ENCODE measurements at regions not wholly inside any gene's neighbourhood (a gene's known extent, or its start where the extent isn't known, plus 50 kb on each side); places are given as distances from the start of the nearest gene placed in this dataset.

GRCh38 chr10:2951235-2951835, 116.0 kb upstream of the PFKP start:
- Histone ChIP-seq H3K9ac (ENCODE audit: low read depth in 1 of 2, low read length in 2 of 2) (no peak overlapping the region), H3K27ac (ENCODE audit: low read depth in 1 of 2, low read length in 2 of 2) (no peak overlapping the region), H3K9me3 (ENCODE audit: control insufficient read depth in 4 of 4, low read length in 3 of 4) (no peaks in the 10 kb centered on the region), H3K36me3 (ENCODE audit: control insufficient read depth in 4 of 4, insufficient read depth in 3 of 4, low read depth in 1 of 4, low read length in 3 of 4) (no peaks in the 10 kb centered on the region), H3K27me3 (ENCODE audit: control insufficient read depth in 4 of 4, insufficient read depth in 4 of 4, low read length in 3 of 4) (peaks cover 0 to 2% (median 0%) of the 10 kb centered on the region in 4 donors), H3K4me3 (ENCODE audit: low read depth in 1 of 3, low read length in 3 of 3) (no peak overlapping the region), H3K4me1 (ENCODE audit: control insufficient read depth in 4 of 4, insufficient read depth in 4 of 4, low read length in 3 of 4) (no peaks in the 10 kb centered on the region)
- WGBS = 86% methylated on average over 10 of the region's 10 CpGs
- no peak for DNase-seq (ENCODE audit: low spot score)
- TF ChIP-seq YY1 (IDR thresholded peaks at IDR 0.05) = no peak

- no peaks in the 10 kb centered on the region for H3K36me3 ChIP-seq (ENCODE audit: control insufficient read depth in 4 of 4, insufficient read depth in 3 of 4, low read depth in 1 of 4, low read length in 3 of 4)
- H3K4me1 ChIP-seq (ENCODE audit: control insufficient read depth in 4 of 4, insufficient read depth in 4 of 4, low read length in 3 of 4) = no peaks in the 10 kb centered on the region
- no peak overlapping the region for H3K4me3 ChIP-seq (ENCODE audit: low read depth in 1 of 3, low read length in 3 of 3)
- no peaks in the 10 kb centered on the region for H3K9me3 ChIP-seq (ENCODE audit: control insufficient read depth in 4 of 4, low read length in 3 of 4)
- no peak for DNase-seq (ENCODE audit: low spot score)
- 77% methylated on average over 5 of the region's 5 CpGs for WGBS
- no peak overlapping the region for H3K27ac ChIP-seq (ENCODE audit: low read depth in 1 of 2, low read length in 2 of 2)
- peaks cover 0 to 2% (median 0%) of the 10 kb centered on the region in 4 donors for H3K27me3 ChIP-seq (ENCODE audit: control insufficient read depth in 4 of 4, insufficient read depth in 4 of 4, low read length in 3 of 4)
- TF ChIP-seq RAD21 (IDR thresholded peaks at IDR 0.05) (no peak), HNF4A (conservative IDR thresholded peaks at IDR 0.05) (no peak), CTCF (IDR thresholded peaks at IDR 0.05; ENCODE audit: low read depth, low read length, missing input control) (no peak), FOXA2 (IDR thresholded peaks at IDR 0.05) (no peak), EGR1 (IDR thresholded peaks at IDR 0.05; ENCODE audit: low read depth in 2 of 2) (no peak), HNF4G (IDR thresholded peaks at IDR 0.05) (no peak), GABPA (IDR thresholded peaks at IDR 0.05 in 1 of 2, conservative IDR thresholded peaks at IDR 0.05 in 1 of 2) (no peak), REST (IDR thresholded peaks at IDR 0.05) (no peak), TAF1 (conservative IDR thresholded peaks at IDR 0.05) (no peak), FOXA1 (IDR thresholded peaks at IDR 0.05) (no peak), RXRA (IDR thresholded peaks at IDR 0.05) (no peak), SP1 (IDR thresholded peaks at IDR 0.05) (no peak), YY1 (IDR thresholded peaks at IDR 0.05) (no peak), JUND (IDR thresholded peaks at IDR 0.05) (no peak), NR2F2 (IDR thresholded peaks at IDR 0.05) (no peak), ATF3 (IDR thresholded peaks at IDR 0.05) (no peak)
- TF ChIP-seq, protein P1, sequence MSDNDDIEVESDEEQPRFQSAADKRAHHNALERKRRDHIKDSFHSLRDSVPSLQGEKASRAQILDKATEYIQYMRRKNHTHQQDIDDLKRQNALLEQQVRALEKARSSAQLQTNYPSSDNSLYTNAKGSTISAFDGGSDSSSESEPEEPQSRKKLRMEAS (IDR thresholded peaks at IDR 0.05) = no peak
- TF ChIP-seq, protein P2, sequence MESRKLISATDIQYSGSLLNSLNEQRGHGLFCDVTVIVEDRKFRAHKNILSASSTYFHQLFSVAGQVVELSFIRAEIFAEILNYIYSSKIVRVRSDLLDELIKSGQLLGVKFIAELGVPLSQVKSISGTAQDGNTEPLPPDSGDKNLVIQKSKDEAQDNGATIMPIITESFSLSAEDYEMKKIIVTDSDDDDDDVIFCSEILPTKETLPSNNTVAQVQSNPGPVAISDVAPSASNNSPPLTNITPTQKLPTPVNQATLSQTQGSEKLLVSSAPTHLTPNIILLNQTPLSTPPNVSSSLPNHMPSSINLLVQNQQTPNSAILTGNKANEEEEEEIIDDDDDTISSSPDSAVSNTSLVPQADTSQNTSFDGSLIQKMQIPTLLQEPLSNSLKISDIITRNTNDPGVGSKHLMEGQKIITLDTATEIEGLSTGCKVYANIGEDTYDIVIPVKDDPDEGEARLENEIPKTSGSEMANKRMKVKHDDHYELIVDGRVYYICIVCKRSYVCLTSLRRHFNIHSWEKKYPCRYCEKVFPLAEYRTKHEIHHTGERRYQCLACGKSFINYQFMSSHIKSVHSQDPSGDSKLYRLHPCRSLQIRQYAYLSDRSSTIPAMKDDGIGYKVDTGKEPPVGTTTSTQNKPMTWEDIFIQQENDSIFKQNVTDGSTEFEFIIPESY (IDR thresholded peaks at IDR 0.05) = no peak
- no peak overlapping the region for H3K9ac ChIP-seq (ENCODE audit: low read depth in 1 of 2, low read length in 2 of 2)
Observed at GRCh38 chr10:2950546-2950945, 116.8 kb upstream of the PFKP start.
